ENCODE measurements at regions not wholly inside any gene's neighbourhood (a gene's known extent, or its start where the extent isn't known, plus 50 kb on each side); places are given as distances from the start of the nearest gene placed in this dataset.

GRCh38 chr3:180093535-180093934, 56.8 kb upstream of the PEX5L start:
- no peak overlapping the region for H3K27ac Mint-ChIP-seq
- CTCF ChIA-PET: no interaction called here
- H3K4me1 Mint-ChIP-seq: peaks cover 14% of the 10 kb centered on the region
- peaks cover 10% of the 10 kb centered on the region for H3K9me3 Mint-ChIP-seq
- no peak for TF ChIP-seq E2F5 (CRISPR knock-in tag; IDR thresholded peaks at IDR 0.05)
- no peak for TF ChIP-seq NR3C1 (CRISPR knock-in tag; conservative IDR thresholded peaks at IDR 0.05; ENCODE audit: low read depth)
- TF ChIP-seq ELF4 (CRISPR knock-in tag; IDR thresholded peaks at IDR 0.05; ENCODE audit: low read depth): no peak
- TF ChIP-seq ZNF671 (CRISPR knock-in tag; IDR thresholded peaks at IDR 0.05): no peak
- TF ChIP-seq FOXP1 (CRISPR knock-in tag; IDR thresholded peaks at IDR 0.05; ENCODE audit: borderline replicate concordance): no peak
- TF ChIP-seq, protein P1, sequence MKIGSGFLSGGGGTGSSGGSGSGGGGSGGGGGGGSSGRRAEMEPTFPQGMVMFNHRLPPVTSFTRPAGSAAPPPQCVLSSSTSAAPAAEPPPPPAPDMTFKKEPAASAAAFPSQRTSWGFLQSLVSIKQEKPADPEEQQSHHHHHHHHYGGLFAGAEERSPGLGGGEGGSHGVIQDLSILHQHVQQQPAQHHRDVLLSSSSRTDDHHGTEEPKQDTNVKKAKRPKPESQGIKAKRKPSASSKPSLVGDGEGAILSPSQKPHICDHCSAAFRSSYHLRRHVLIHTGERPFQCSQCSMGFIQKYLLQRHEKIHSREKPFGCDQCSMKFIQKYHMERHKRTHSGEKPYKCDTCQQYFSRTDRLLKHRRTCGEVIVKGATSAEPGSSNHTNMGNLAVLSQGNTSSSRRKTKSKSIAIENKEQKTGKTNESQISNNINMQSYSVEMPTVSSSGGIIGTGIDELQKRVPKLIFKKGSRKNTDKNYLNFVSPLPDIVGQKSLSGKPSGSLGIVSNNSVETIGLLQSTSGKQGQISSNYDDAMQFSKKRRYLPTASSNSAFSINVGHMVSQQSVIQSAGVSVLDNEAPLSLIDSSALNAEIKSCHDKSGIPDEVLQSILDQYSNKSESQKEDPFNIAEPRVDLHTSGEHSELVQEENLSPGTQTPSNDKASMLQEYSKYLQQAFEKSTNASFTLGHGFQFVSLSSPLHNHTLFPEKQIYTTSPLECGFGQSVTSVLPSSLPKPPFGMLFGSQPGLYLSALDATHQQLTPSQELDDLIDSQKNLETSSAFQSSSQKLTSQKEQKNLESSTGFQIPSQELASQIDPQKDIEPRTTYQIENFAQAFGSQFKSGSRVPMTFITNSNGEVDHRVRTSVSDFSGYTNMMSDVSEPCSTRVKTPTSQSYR (CRISPR knock-in tag; IDR thresholded peaks at IDR 0.05): no peak
- TF ChIP-seq, protein P2, sequence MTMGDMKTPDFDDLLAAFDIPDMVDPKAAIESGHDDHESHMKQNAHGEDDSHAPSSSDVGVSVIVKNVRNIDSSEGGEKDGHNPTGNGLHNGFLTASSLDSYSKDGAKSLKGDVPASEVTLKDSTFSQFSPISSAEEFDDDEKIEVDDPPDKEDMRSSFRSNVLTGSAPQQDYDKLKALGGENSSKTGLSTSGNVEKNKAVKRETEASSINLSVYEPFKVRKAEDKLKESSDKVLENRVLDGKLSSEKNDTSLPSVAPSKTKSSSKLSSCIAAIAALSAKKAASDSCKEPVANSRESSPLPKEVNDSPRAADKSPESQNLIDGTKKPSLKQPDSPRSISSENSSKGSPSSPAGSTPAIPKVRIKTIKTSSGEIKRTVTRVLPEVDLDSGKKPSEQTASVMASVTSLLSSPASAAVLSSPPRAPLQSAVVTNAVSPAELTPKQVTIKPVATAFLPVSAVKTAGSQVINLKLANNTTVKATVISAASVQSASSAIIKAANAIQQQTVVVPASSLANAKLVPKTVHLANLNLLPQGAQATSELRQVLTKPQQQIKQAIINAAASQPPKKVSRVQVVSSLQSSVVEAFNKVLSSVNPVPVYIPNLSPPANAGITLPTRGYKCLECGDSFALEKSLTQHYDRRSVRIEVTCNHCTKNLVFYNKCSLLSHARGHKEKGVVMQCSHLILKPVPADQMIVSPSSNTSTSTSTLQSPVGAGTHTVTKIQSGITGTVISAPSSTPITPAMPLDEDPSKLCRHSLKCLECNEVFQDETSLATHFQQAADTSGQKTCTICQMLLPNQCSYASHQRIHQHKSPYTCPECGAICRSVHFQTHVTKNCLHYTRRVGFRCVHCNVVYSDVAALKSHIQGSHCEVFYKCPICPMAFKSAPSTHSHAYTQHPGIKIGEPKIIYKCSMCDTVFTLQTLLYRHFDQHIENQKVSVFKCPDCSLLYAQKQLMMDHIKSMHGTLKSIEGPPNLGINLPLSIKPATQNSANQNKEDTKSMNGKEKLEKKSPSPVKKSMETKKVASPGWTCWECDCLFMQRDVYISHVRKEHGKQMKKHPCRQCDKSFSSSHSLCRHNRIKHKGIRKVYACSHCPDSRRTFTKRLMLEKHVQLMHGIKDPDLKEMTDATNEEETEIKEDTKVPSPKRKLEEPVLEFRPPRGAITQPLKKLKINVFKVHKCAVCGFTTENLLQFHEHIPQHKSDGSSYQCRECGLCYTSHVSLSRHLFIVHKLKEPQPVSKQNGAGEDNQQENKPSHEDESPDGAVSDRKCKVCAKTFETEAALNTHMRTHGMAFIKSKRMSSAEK (CRISPR knock-in tag; IDR thresholded peaks at IDR 0.05; ENCODE audit: borderline replicate concordance): no peak
- TF ChIP-seq E2F4 (CRISPR knock-in tag; IDR thresholded peaks at IDR 0.05; ENCODE audit: borderline replicate concordance, low read depth): no peak
- no peak for TF ChIP-seq AR (CRISPR knock-in tag; IDR thresholded peaks at IDR 0.05)
- TF ChIP-seq PRRX2 (CRISPR knock-in tag; IDR thresholded peaks at IDR 0.05): no peak
- TF ChIP-seq, protein P3, sequence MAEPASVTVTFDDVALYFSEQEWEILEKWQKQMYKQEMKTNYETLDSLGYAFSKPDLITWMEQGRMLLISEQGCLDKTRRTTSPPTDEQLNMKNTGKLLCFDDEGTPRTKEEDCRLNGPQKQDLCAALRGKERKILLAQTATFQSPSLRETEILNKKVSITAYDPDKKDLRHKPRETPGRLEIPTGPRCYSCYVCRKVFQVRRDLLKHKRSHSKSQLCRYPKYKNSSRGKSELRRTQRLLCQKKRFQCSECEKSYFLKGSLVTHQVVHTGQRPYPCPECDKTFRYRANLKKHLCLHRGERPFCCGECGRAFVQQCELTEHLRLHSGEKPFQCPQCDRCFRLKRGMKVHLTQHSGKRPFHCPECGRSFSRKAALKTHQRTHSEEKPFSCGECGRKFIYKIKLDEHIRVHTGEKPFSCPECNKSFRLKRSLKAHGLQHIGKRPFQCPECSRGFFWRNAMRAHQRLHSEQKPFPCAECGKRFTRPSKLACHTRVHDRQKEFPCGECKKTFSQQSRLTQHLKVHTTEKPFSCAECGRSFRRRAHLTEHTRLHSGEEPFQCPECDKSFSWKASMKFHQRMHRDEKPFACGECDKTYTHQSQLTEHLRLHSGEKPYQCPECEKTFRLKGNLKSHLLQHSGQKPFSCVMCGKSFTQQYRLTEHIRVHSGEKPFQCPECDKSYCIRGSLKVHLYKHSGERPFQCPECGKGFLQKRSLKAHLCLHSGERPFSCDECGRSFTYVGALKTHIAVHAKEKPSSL (CRISPR knock-in tag; conservative IDR thresholded peaks at IDR 0.05): no peak
- no peak for TF ChIP-seq MXD4 (CRISPR knock-in tag; IDR thresholded peaks at IDR 0.05; ENCODE audit: borderline replicate concordance)
- TF ChIP-seq IRF1 (CRISPR knock-in tag; IDR thresholded peaks at IDR 0.05): no peak
- no peak for TF ChIP-seq MAX (CRISPR knock-in tag; IDR thresholded peaks at IDR 0.05)
- no peak for TF ChIP-seq HMGA2 (CRISPR knock-in tag; IDR thresholded peaks at IDR 0.05)
- no peak for TF ChIP-seq USF1 (CRISPR knock-in tag; IDR thresholded peaks at IDR 0.05)
- no peak for TF ChIP-seq RORB (CRISPR knock-in tag; IDR thresholded peaks at IDR 0.05)
- TF ChIP-seq NR1H2 (CRISPR knock-in tag; IDR thresholded peaks at IDR 0.05): no peak
- TF ChIP-seq SP1 (CRISPR knock-in tag; conservative IDR thresholded peaks at IDR 0.05): no peak
- no peak for TF ChIP-seq GTF2I (CRISPR knock-in tag; conservative IDR thresholded peaks at IDR 0.05)
- DNase-seq (ENCODE audit: low spot score) (no peak), ATAC-seq (no peak)
- H3K4me3 Mint-ChIP-seq: no peak overlapping the region
- H3K27me3 Mint-ChIP-seq (ENCODE audit: low read depth): no peaks in the 10 kb centered on the region
- H3K36me3 Mint-ChIP-seq: no peaks in the 10 kb centered on the region
- POLR2A ChIA-PET: no interaction called here

All from WTC11 (cell line).